ENCODE measurements at regions not wholly inside any gene's neighbourhood (a gene's known extent, or its start where the extent isn't known, plus 50 kb on each side); places are given as distances from the start of the nearest gene placed in this dataset.

DNA sequence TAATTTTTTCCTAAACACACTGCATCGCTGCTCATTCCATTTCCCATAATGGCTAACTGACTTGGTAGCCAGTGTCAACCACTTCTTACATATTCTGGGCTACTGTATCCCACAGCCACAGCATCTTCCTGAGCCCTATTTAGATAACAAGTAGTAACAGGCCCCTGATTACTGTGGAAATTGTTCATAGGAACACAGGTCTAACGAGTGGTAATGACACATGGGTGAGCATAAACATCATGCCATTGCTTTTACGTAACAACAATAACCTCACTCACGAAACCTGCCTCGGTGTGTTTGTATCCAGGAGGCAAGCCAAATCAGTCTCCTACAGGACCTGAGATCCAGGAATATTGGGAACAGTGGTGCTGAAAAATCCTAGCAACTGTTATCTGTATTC lies 438.6 kb downstream of the KLF5 start:
- Histone ChIP-seq H3K27me3 (ENCODE audit: control insufficient read depth, insufficient read depth, low read length) (no peaks in the 10 kb centered on the region), H3K9me3 (replicated peaks; ENCODE audit: control insufficient read depth, low read depth, low read length) (no peaks in the 10 kb centered on the region), H3K36me3 (ENCODE audit: control insufficient read depth, insufficient read depth, low read length) (no peaks in the 10 kb centered on the region), H3K4me1 (ENCODE audit: control insufficient read depth, insufficient read depth, low read length) (no peaks in the 10 kb centered on the region), H3K4me3 (ENCODE audit: low read length) (no peak overlapping the region), H3K27ac (ENCODE audit: low read length) (no peak overlapping the region)
- no CpG with 5 or more reads among the region's 5 CpGs for WGBS (ENCODE audit: insufficient coverage)
- DNase-seq: no peak

DNA sequence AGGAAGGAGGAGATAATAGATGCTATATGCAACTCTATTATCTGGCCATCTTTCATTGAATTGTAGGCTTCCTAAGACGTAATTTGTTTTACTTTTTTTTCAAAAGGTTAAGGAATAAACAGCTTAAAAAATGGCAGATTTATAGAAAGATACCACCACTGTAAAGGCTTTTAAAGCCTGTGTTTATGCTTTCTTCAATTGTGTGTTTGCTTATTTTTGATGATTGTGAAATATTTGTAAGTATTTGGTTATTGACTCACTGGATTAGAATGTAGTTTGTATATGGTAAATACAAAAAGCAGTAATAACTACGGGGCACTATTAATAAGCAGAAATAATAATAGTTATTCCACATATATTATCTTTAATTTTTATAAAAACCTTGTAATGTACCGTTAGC lies 437.9 kb downstream of the KLF5 start:
- no peaks in the 10 kb centered on the region for H3K4me1 ChIP-seq (ENCODE audit: control insufficient read depth, insufficient read depth, low read length)
- H3K36me3 ChIP-seq (ENCODE audit: control insufficient read depth, insufficient read depth, low read length): no peaks in the 10 kb centered on the region
- no CpG with 5 or more reads among the region's 3 CpGs for WGBS (ENCODE audit: insufficient coverage)
- no peak overlapping the region for H3K4me3 ChIP-seq (ENCODE audit: low read length)
- H3K27me3 ChIP-seq (ENCODE audit: control insufficient read depth, insufficient read depth, low read length): no peaks in the 10 kb centered on the region
- no peak for DNase-seq
- H3K9me3 ChIP-seq (replicated peaks; ENCODE audit: control insufficient read depth, low read depth, low read length): no peaks in the 10 kb centered on the region
- H3K27ac ChIP-seq (ENCODE audit: low read length): no peak overlapping the region

DNA sequence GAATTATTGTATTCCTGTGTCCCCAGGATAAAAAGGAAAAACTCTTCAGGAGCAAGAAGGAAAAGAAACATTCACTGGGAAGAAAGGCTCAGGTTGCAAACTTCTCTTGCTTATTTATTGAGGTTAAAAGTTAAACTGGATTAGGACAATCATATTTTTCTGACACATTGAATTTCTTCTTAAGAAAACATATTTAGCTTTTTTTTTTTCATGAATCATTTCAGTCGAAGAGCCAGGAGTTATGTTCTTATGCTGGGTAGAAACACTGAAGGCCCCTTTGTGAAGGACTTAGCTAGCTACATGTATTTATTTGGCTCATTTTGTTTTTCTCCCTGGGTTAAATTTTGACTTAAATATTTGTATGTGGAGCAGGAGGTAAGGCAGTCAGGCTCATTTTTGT lies 434.0 kb downstream of the KLF5 start:
- H3K27ac ChIP-seq (ENCODE audit: low read length): no peak overlapping the region
- H3K9me3 ChIP-seq (replicated peaks; ENCODE audit: control insufficient read depth, low read depth, low read length): no peaks in the 10 kb centered on the region
- no peaks in the 10 kb centered on the region for H3K27me3 ChIP-seq (ENCODE audit: control insufficient read depth, insufficient read depth, low read length)
- no peak overlapping the region for H3K4me3 ChIP-seq (ENCODE audit: low read length)
- no peak for DNase-seq
- no peaks in the 10 kb centered on the region for H3K36me3 ChIP-seq (ENCODE audit: control insufficient read depth, insufficient read depth, low read length)
- no CpG with 5 or more reads among the region's 1 CpG for WGBS (ENCODE audit: insufficient coverage)
- H3K4me1 ChIP-seq (ENCODE audit: control insufficient read depth, insufficient read depth, low read length): no peaks in the 10 kb centered on the region

DNA sequence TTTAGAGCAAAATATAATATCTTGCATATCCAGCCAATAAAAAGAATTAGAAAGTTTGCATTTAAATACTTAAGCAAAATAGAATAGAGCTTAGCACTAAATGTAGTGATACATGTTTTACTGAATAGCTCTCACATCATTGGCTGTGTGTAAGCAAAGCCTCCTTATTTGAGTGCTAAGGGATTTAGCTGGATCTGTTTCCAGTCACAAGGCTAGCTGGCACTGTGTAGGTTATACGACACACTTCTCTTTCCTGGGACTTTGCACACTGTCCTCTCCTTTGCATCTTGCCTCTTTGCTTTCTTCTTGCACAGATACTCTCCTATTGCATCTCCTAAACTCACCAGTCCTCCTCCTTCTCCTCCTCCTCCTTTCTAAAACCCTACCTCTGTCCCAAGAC lies 423.8 kb downstream of the KLF5 start:
- Histone ChIP-seq H3K27ac (ENCODE audit: low read length) (no peak overlapping the region), H3K4me1 (ENCODE audit: control insufficient read depth, insufficient read depth, low read length) (no peaks in the 10 kb centered on the region), H3K36me3 (ENCODE audit: control insufficient read depth, insufficient read depth, low read length) (no peaks in the 10 kb centered on the region), H3K27me3 (ENCODE audit: control insufficient read depth, insufficient read depth, low read length) (no peaks in the 10 kb centered on the region), H3K4me3 (ENCODE audit: low read length) (no peak overlapping the region), H3K9me3 (replicated peaks; ENCODE audit: control insufficient read depth, low read depth, low read length) (no peaks in the 10 kb centered on the region)
- 36% methylated on average over 1 of the region's 1 CpG for WGBS (ENCODE audit: insufficient coverage)
- DNase-seq: peak; percentile 52

DNA sequence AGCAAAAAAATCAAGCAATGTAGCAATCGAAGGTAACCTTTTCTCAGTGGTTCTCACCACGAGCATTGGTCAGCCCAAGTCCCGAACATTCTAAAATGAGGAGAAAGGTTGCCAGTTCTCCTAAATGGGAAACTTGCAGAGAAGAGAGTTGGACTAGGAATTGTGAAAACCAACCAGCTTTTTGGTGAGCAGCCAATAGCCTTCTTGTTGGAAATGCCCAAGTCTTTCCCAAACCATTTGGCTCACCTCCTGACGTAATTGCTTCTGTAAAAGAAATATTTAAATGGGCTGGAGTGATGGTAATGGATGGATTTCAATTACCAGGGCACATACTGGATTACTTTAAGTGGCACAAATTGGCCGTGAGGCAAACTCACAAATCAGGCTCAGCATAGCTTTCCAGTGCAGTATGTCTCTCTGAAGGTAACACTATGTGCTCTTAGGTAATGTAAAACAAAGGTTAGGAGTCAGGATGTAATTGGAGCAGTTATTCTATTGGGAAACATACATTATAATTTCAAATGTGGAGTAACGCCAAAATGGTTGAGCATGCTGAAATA lies 423.2 kb downstream of the KLF5 start:
- Histone ChIP-seq H3K27me3 (ENCODE audit: control insufficient read depth, insufficient read depth, low read length) (no peaks in the 10 kb centered on the region), H3K4me1 (ENCODE audit: control insufficient read depth, insufficient read depth, low read length) (no peaks in the 10 kb centered on the region), H3K4me3 (ENCODE audit: low read length) (no peak overlapping the region), H3K27ac (ENCODE audit: low read length) (no peak overlapping the region), H3K36me3 (ENCODE audit: control insufficient read depth, insufficient read depth, low read length) (no peaks in the 10 kb centered on the region), H3K9me3 (replicated peaks; ENCODE audit: control insufficient read depth, low read depth, low read length) (no peaks in the 10 kb centered on the region)
- no peak for DNase-seq
- 66% methylated on average over 3 of the region's 6 CpGs for WGBS (ENCODE audit: insufficient coverage)

DNA sequence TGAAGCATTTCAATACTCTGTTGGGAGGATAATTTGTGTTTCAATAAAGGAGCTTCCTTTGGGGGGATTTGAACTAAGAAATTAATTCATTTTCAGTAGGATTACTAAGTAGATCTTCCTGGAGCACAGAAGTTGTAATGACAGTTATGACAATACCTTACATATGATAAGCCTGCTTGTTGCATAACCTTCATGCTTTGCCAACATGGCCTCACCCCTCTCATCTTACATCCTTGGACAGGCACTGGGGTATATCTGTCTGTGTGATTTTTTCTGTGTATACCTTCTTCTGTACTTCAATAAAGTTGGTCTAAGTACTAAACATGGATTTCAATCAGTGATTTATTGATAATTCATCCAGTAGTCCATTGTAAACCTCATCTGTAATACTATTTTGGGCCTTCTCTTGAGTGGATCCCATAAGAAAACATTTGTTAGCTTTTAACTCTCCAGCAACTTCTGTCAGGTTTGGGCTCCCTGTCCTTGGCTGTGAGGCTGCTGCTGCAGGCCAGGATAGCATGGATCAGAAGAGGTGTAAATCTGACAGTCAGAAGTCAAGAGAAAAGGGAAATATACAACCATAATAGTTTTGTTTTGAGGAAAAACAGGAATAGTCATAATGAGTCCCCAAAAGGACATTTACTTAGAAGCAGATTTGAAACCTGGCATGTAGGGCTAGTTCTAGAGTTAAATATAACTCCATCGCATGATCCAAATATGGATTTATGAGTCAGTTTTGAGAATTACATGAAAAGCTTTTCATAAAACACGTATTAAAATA lies 422.2 kb downstream of the KLF5 start:
- DNase-seq: peak; percentile 86
- H3K4me3 ChIP-seq (ENCODE audit: low read length): no peak overlapping the region
- H3K9me3 ChIP-seq (replicated peaks; ENCODE audit: control insufficient read depth, low read depth, low read length): no peaks in the 10 kb centered on the region
- WGBS (ENCODE audit: insufficient coverage): no CpG with 5 or more reads among the region's 2 CpGs
- no peak overlapping the region for H3K27ac ChIP-seq (ENCODE audit: low read length)
- no peaks in the 10 kb centered on the region for H3K4me1 ChIP-seq (ENCODE audit: control insufficient read depth, insufficient read depth, low read length)
- H3K27me3 ChIP-seq (ENCODE audit: control insufficient read depth, insufficient read depth, low read length): no peaks in the 10 kb centered on the region
- H3K36me3 ChIP-seq (ENCODE audit: control insufficient read depth, insufficient read depth, low read length): no peaks in the 10 kb centered on the region

DNA sequence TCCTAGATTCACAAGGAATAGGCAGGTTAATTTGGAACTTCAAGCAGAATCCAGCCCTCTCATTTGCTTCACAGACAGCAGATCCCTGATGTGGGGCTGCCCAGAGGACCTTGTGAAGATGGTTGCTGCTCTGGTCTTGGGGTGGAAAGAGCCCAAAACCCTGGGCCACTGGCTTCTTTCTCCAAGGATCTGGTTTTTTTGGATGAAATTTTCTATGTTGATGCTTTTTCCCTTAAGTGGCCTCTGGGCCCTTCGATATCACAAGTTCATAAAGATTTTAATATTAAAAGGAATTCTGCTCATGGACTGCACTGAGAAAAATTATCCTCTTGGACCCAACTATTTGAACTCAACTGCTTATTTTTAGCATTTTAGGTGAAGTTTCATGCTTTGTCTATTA lies 421.1 kb downstream of the KLF5 start:
- peak; percentile 56 for DNase-seq
- no CpG with 5 or more reads among the region's 1 CpG for WGBS (ENCODE audit: insufficient coverage)
- Histone ChIP-seq H3K4me3 (ENCODE audit: low read length) (no peak overlapping the region), H3K36me3 (ENCODE audit: control insufficient read depth, insufficient read depth, low read length) (no peaks in the 10 kb centered on the region), H3K27ac (ENCODE audit: low read length) (no peak overlapping the region), H3K4me1 (ENCODE audit: control insufficient read depth, insufficient read depth, low read length) (no peaks in the 10 kb centered on the region), H3K27me3 (ENCODE audit: control insufficient read depth, insufficient read depth, low read length) (no peaks in the 10 kb centered on the region), H3K9me3 (replicated peaks; ENCODE audit: control insufficient read depth, low read depth, low read length) (no peaks in the 10 kb centered on the region)

DNA sequence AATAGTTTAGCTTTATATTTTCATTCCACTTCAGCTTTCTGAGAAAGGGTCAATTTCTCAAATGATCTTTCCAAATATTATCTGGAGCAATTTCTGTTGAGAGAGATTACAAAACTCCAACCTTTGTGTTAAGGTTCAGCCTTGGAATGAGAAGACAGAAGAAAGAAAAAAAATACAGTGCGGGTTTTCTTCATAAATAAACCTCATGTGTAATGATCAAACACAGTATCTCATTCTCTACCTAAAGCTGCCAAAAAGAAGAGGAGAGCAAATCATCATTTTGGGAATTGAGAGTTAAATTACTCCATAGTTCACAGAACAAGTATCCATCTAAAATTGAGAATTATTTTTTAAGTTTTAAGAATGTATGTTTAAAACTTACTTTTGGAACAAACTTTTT lies 420.5 kb downstream of the KLF5 start:
- no CpG with 5 or more reads among the region's 1 CpG for WGBS (ENCODE audit: insufficient coverage)
- peak; percentile 70 for DNase-seq
- no peak overlapping the region for H3K27ac ChIP-seq (ENCODE audit: low read length)

DNA sequence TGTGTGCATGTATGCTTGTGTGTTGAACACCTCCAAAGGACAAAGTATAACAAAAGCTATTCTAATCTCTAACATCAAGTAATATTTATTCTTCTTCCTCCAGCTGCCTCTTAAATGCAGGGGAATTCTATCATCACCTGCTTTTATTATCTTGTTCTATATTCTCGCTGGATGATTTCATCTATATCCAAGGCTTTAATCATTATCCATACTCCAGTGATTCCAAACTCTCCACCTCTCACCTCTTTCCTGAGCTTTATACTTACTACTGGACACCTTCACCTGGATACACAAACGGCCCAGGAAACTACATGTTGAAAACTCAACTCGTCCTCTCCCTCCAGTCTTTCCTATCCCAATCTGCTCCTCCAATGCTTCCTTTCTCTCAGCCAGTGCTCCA lies 418.6 kb downstream of the KLF5 start:
- no peaks in the 10 kb centered on the region for H3K4me1 ChIP-seq (ENCODE audit: control insufficient read depth, insufficient read depth, low read length)
- no peak for DNase-seq
- no peak overlapping the region for H3K4me3 ChIP-seq (ENCODE audit: low read length)
- H3K27me3 ChIP-seq (ENCODE audit: control insufficient read depth, insufficient read depth, low read length): no peaks in the 10 kb centered on the region
- WGBS (ENCODE audit: insufficient coverage): 90% methylated on average over 3 of the region's 3 CpGs
- no peaks in the 10 kb centered on the region for H3K36me3 ChIP-seq (ENCODE audit: control insufficient read depth, insufficient read depth, low read length)
- no peaks in the 10 kb centered on the region for H3K9me3 ChIP-seq (replicated peaks; ENCODE audit: control insufficient read depth, low read depth, low read length)
- H3K27ac ChIP-seq (ENCODE audit: low read length): no peak overlapping the region

More for the DNA sequence above, 420.5 kb downstream of the KLF5 start:
- no peaks in the 10 kb centered on the region for H3K9me3 ChIP-seq (replicated peaks; ENCODE audit: control insufficient read depth, low read depth, low read length)
- H3K27me3 ChIP-seq (ENCODE audit: control insufficient read depth, insufficient read depth, low read length): no peaks in the 10 kb centered on the region
- no peaks in the 10 kb centered on the region for H3K4me1 ChIP-seq (ENCODE audit: control insufficient read depth, insufficient read depth, low read length)
- H3K36me3 ChIP-seq (ENCODE audit: control insufficient read depth, insufficient read depth, low read length): no peaks in the 10 kb centered on the region
- H3K4me3 ChIP-seq (ENCODE audit: low read length): no peak overlapping the region

DNA sequence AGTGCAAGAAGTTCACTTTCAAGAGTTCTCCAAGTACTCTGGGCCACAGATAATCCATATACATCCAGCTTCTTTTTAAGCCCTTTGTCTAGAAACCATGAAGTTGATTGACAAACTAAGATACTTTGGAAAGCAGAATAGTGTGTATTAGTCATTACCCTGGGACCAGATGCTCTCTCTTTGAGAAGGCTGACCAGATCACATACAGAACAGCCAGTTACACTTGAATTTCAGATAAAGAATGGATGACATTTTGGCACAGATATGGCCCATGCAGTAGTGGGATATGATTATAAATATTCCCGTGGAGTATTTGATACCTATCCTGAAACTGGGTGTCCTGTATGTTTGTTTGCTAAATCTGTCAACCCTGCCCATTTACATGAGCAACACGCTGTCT lies 414.2 kb downstream of the KLF5 start:
- DNase-seq: no peak
- Histone ChIP-seq H3K4me3 (ENCODE audit: low read length) (no peak overlapping the region), H3K9me3 (replicated peaks; ENCODE audit: control insufficient read depth, low read depth, low read length) (no peaks in the 10 kb centered on the region), H3K36me3 (ENCODE audit: control insufficient read depth, insufficient read depth, low read length) (no peaks in the 10 kb centered on the region), H3K27ac (ENCODE audit: low read length) (no peak overlapping the region), H3K27me3 (ENCODE audit: control insufficient read depth, insufficient read depth, low read length) (no peaks in the 10 kb centered on the region), H3K4me1 (ENCODE audit: control insufficient read depth, insufficient read depth, low read length) (no peaks in the 10 kb centered on the region)
- no CpG with 5 or more reads among the region's 2 CpGs for WGBS (ENCODE audit: insufficient coverage)

All from muscle of leg (tissue), 3 donors.